GM21723 (cell line): ENCODE measurements at regions not wholly inside any gene's neighbourhood (a gene's known extent, or its start where the extent isn't known, plus 50 kb on each side); places are given as distances from the start of the nearest gene placed in this dataset.
"Not testable (repeated sequence)": the region's sequence is repeated elsewhere in the genome, so short reads cannot be mapped to it uniquely, and the experiment has no call there.

Experiments used
- ATAC-seq: cut with Tn5 transposase; IDR thresholded peaks from one replicate; pipeline ENCODE4 v1.9.1; 2021; ENCODE audit warnings: mild to moderate bottlenecking, moderate library complexity; ENCODE audit not compliant: unreplicated experiment

GRCh38 chr11:122023614-122024250, 92.3 kb downstream of the BLID start:
- no peak for ATAC-seq

GRCh38 chr11:122022646-122023045, 93.4 kb downstream of the BLID start:
- no peak for ATAC-seq

DNA sequence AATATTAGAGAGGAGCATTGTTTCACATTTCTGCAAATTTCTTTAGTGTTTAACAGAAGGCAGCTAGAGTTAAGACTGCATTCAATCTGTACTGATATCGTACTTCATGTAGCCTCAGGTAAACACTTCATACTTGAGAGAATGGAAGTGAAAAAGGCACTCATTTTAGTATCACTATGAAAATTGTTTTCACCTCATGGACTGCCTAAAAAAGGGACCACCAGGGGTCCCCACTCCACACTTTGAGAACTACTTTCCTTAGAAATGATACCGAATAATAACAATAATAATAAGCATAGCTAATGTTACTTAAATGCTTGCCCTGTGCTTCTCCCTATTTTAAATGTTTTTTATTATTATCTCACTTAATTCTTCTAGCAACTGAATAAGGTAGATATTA, 95.1 kb downstream of the BLID start:
- no peak for ATAC-seq

GRCh38 chr11:122019908-122020694, 95.9 kb downstream of the BLID start:
- no peak for ATAC-seq

GRCh38 chr11:122007601-122008071, 108.4 kb downstream of the BLID start:
- ATAC-seq: no peak

- ATAC-seq: no peak
Measured at GRCh38 chr11:122004446-122004845, 111.6 kb downstream of the BLID start.

- ATAC-seq: no peak
Measured at GRCh38 chr11:122002926-122003325, 113.1 kb downstream of the BLID start.

DNA sequence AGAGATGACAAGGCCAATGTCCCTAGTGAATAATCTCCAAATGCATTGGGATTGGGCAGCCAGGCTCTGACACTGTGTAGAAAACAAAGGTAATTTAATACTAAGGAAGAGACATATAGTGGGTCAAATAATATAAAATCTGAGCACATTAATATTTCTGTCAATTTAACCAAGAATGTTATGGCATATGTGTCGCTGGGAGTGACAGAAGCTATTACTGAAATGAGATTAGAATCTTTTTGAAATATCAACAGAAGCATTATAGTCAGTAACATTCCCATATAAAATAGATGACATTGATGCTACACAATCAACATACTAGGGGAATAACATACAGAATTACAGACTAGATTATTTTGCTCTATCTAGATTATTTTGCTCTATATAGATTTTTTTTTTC, 114.0 kb downstream of the BLID start:
- no peak for ATAC-seq

- ATAC-seq: no peak
Measured at GRCh38 chr11:121999651-122000050, 116.4 kb downstream of the BLID start.

DNA sequence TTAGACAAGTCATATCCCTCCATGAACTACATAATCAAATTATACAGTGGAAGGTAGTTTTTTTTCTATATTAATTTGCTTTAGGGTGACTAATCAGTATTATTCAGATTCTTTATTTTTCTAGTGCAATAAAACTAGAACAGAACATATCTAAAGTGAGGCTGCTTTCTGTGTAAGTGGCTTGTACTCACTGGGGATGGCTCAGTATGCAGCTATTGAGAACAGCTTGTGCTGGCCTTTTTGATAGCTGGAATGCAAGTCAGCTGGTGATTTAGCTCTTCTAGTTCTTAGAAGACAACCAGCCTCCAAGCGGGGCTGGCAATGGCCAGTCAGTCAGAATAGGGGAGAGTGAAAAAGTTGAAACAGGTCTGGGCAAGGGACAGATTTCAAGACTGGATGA, 119.4 kb downstream of the BLID start:
- ATAC-seq: no peak

DNA sequence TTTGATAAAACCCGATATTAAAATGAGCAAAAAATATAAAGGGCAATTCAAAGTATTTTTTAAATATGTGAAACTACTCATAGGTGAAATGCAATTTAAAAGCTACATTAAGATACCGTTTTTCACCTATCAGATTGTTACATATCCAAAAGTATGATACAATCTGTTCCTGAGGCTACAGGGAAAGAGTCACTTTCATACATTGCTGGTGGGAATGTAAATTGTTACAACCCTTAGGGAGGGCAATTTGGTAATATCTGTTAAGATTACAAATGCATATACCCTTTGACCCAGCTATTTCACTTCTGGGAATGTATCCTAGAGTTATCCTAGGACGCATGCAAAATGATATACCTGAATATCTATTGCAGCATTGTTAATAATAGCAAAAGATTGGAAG, 132.1 kb downstream of the BLID start:
- ATAC-seq: no peak

DNA sequence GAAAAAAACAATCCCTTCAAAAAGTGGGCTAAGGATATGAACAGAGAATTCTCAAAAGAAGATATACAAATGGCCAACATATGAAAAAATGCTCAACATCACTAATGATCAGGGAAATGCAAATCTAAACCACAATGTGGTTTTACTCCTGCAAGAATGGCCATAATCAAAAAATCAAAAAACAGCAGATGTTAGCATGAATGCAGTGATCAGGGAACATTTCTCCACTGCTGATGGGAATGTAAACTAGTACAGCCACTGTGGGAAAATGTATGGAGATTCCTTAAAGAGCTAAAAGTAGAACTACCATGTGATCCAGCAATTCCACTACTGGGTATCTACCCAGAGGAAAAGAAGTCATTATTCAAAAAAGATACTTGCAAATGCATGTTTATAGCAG, 138.1 kb downstream of the BLID start:
- ATAC-seq: not testable (repeated sequence)

- ATAC-seq: no peak
Measured at GRCh38 chr11:121968638-121969037, 147.4 kb downstream of the BLID start.

- no peak for ATAC-seq
Measured at GRCh38 chr11:121967131-121967704, 148.8 kb downstream of the BLID start.

- ATAC-seq: no peak
Measured at GRCh38 chr11:121965330-121965729, 150.7 kb downstream of the BLID start.

DNA sequence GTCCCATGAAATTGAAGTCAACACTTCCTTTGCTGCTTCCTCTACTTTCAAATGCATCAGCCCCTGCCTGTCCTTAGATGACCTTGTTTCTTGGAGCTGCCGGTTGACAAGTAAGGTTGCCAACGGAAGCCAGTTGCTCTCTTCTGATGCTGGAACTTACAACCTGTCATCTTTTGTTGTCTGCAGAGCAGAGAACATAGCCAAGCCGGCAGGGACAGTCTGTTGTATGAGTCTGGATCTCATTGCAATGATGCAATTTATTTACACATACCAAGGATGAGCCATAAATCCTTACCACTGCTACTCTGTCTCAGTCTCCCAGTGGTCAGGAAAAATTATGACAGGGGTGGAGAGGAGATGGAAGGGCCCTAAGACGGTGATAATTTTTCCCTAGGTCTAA, 151.4 kb downstream of the BLID start:
- ATAC-seq: no peak

GRCh38 chr11:121963846-121964245, 152.2 kb downstream of the BLID start:
- ATAC-seq: not testable (repeated sequence)

DNA sequence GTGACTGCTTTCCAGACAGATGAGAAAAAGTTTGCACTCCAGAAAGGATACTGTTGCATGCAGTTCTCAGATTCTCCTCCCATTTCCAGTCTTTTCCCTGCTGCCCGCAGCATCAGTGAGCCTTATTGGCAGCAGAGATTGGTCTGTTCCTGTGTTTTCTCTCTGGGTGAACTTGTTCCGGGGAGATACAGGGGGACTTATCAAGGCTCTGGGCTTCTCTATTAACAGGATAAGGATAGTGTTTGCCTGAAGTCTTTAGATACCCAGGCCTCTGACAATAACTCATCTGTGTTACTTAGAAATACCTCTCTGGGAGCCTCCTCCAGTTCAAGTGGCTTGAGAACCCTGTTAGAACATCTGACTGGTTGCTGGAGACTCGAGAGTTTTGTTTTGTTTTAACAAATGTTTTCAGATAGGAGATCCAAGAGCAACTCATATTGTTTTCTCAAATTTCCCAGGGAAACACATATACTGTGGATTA, 154.7 kb downstream of the BLID start:
- no peak for ATAC-seq

GRCh38 chr11:121958971-121959325, 157.1 kb downstream of the BLID start:
- no peak for ATAC-seq

DNA sequence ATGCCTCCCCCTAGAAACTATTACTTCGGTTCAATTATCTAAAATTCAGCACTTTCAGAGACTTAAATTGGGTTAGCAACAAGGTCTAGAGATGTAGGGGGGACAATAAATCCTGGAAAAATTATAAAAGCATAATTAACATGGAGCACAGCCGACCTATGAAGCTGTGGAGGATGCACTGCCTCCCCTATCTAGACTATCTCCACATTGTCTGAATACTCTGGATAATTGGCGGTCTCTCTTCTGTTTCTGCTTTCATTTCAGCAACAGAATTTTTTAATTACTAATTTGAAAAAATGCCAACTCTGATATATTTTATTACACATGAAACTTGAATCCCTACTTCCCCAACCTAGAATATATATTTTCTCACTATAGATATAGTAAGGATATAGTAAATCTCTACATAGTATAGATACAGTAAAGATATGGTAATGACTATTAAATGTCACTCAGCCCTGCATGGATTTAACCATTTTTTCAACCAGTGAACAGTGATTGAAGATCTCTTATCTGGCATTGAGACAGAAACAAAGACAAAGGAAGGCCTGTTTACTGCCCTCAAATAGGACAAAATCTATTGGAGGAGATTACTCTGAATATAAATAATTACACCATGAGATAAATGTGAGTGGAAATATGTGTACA, 157.6 kb downstream of the BLID start:
- no peak for ATAC-seq

DNA sequence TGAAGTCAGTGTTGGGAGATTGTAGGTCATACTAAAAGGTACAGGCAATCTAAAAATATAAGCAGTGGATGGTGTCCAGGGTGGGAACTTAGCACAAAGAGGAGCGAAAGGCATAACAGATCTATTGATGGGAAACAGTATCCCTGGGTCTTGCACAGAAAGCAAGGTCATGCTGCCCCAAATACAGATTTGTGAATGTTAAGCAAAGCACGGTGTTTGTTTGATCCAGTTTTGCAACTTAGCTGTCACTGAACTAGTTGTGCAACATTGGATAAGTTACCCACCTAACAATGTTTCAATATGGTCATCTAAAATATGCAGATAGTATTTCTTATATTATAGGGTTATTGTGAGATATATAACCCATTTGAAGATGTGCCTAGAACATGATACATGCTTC, 162.9 kb downstream of the BLID start:
- ATAC-seq: no peak

GRCh38 chr11:121950160-121950559, 165.9 kb downstream of the BLID start:
- ATAC-seq: no peak
